GM12875 (cell line): ENCODE measurements at regions not wholly inside any gene's neighbourhood (a gene's known extent, or its start where the extent isn't known, plus 50 kb on each side); places are given as distances from the start of the nearest gene placed in this dataset.

ENCODE experiments used
- H3K4me3 ChIP-seq: one replicate; pipeline ENCODE4 v1.5.1; 2011; ENCODE audit warnings: low read depth, low read length, control low read depth
- CTCF ChIP-seq: IDR thresholded peaks from 2 replicates; pipeline ENCODE4 v1.5.1; 2011; ENCODE audit warnings: low read depth, mild to moderate bottlenecking, control low read depth, inconsistent platforms, low read length, moderate library complexity, borderline replicate concordance; ENCODE audit not compliant: insufficient read depth

- H3K4me3 ChIP-seq: no peak overlapping the region
- no peak for TF ChIP-seq CTCF
Observed at GRCh38 chr11:114775875-114776621, 97.7 kb downstream of the NXPE2 start.

- H3K4me3 ChIP-seq: no peak overlapping the region
- TF ChIP-seq CTCF: no peak
Observed at GRCh38 chr11:114776956-114777355, 98.6 kb downstream of the NXPE2 start.

- no peak for TF ChIP-seq CTCF
- no peak overlapping the region for H3K4me3 ChIP-seq
Observed at GRCh38 chr11:114779189-114779588, 100.9 kb downstream of the NXPE2 start.

GRCh38 chr11:114782650-114783310 lies 104.5 kb downstream of the NXPE2 start:
- H3K4me3 ChIP-seq: no peak overlapping the region
- no peak for TF ChIP-seq CTCF

GRCh38 chr11:114783805-114784204 lies 105.5 kb downstream of the NXPE2 start:
- H3K4me3 ChIP-seq: no peak overlapping the region
- TF ChIP-seq CTCF: no peak

- H3K4me3 ChIP-seq: no peak overlapping the region
Observed at GRCh38 chr11:114784216-114784615, 105.9 kb downstream of the NXPE2 start.

More at GRCh38 chr11:114784216-114784615, 105.9 kb downstream of the NXPE2 start:
- no peak for TF ChIP-seq CTCF
